AG04450 (cell line): ENCODE measurements at regions not wholly inside any gene's neighbourhood (a gene's known extent, or its start where the extent isn't known, plus 50 kb on each side); places are given as distances from the start of the nearest gene placed in this dataset.

Experiments
- CTCF ChIA-PET: fragments of 300-600, 350-600 bp; formaldehyde crosslinking; extraction: SDS; loops from one replicate; lab custom pipeline; 2022; ENCODE audit warnings: antibody characterized with exemption, inconsistent platforms; lab: Charles Lee
- POLR2A ChIA-PET: fragments of 350-600 bp; formaldehyde crosslinking; extraction: SDS; loops from one replicate; lab custom pipeline; 2021; ENCODE audit warnings: antibody characterized with exemption, inconsistent platforms; lab: Yijun Ruan, JAX
- DNase-seq: peaks from one replicate; pipeline ENCODE4 v3.0.0-alpha.2; 2011; ENCODE audit warnings: low read depth, low spot score
- H3K27ac ChIP-seq: one replicate; pipeline ENCODE4 v1.5.1; 2012; ENCODE audit warnings: low read depth, low read length, control low read depth
- H3K27me3 ChIP-seq: one replicate; pipeline ENCODE4 v1.6.0; 2012; ENCODE audit warnings: low read length; ENCODE audit not compliant: control insufficient read depth, insufficient read depth
- H3K4me3 ChIP-seq: 2 replicates; pipeline ENCODE4 v1.5.1; 2011; ENCODE audit warnings: mild to moderate bottlenecking, low read depth, low read length, control low read depth
- H3K9me3 ChIP-seq: 2 replicates; pipeline ENCODE4 v1.5.1; 2012; ENCODE audit warnings: low read length; ENCODE audit not compliant: control insufficient read depth, insufficient read depth
- TF ChIP-seq, protein P1 (sequence below): IDR thresholded peaks from 2 replicates; pipeline ENCODE4 v1.5.1; 2011; ENCODE audit warnings: low read depth, low read length, control low read depth, inconsistent platforms

DNA sequence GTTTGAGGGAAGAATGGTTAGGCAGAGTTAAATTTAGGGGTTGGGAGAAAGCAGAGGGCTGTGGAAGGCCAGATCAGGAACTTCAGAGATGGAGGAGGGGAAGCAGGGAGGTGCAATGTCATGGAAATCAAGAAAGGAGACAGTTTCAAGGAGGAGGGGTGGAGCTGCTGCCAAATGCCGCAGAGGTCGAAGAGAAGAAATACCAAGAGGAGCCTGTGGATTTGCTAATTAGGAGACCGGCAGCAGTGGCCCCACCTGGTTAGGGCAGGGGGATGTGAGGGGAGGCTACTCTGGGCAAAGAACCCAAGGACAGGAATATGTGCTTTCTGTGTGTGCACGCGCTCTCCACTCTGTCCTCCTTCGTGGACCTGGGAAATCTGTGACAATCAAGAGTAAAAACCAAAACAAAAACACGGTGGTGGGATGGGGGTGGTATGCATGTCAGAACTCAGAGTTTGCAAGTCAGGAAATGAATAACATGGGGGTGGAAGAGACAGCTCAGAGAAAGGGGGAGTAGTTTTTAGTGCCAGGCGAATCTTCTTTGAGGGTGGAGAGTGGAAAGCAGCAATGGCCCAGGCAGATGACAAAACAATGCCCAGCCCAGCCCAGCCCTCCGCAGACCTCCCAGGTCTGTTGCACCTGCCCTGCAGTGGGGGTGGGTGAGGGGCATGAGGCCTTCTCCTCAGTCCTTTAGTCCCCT lies 102.9 kb upstream of the PAX2 start:
- Histone ChIP-seq H3K27me3 (peaks cover 23% of the 10 kb centered on the region), H3K27ac (no peak overlapping the region), H3K4me3 (no peak overlapping the region), H3K9me3 (no peaks in the 10 kb centered on the region)
- CTCF ChIA-PET, result no interaction called here
- no peak for DNase-seq
- POLR2A ChIA-PET, result no interaction called here
- TF ChIP-seq, protein P1, sequence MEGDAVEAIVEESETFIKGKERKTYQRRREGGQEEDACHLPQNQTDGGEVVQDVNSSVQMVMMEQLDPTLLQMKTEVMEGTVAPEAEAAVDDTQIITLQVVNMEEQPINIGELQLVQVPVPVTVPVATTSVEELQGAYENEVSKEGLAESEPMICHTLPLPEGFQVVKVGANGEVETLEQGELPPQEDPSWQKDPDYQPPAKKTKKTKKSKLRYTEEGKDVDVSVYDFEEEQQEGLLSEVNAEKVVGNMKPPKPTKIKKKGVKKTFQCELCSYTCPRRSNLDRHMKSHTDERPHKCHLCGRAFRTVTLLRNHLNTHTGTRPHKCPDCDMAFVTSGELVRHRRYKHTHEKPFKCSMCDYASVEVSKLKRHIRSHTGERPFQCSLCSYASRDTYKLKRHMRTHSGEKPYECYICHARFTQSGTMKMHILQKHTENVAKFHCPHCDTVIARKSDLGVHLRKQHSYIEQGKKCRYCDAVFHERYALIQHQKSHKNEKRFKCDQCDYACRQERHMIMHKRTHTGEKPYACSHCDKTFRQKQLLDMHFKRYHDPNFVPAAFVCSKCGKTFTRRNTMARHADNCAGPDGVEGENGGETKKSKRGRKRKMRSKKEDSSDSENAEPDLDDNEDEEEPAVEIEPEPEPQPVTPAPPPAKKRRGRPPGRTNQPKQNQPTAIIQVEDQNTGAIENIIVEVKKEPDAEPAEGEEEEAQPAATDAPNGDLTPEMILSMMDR, result no peak

DNA sequence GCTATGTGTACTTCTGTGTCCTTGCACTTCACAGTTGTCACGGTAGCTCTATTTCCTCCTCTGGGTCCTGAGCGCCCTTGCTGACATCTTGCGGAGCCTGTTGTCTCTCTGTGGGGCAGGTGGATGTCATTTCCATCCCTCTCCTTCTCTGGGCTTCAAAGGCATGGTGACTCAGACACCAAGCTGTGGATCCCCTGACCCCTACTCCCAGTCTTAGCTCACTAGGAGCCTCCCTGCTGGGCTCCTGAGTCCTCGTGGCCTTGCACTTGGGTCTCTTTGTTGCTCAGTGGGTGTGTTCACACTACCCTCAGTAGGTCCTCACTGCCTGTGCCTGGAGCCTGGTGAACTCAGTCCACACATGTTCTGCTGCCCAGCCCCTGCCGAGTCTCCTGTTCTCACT lies 100.3 kb upstream of the PAX2 start:
- no peak for DNase-seq
- H3K9me3 ChIP-seq, result no peaks in the 10 kb centered on the region
- ChIA-PET CTCF (no interaction called here), POLR2A (no interaction called here)
- H3K27me3 ChIP-seq, result peaks cover 16% of the 10 kb centered on the region
- TF ChIP-seq, protein P1, result no peak
- H3K27ac ChIP-seq, result no peak overlapping the region
- no peak overlapping the region for H3K4me3 ChIP-seq

DNA sequence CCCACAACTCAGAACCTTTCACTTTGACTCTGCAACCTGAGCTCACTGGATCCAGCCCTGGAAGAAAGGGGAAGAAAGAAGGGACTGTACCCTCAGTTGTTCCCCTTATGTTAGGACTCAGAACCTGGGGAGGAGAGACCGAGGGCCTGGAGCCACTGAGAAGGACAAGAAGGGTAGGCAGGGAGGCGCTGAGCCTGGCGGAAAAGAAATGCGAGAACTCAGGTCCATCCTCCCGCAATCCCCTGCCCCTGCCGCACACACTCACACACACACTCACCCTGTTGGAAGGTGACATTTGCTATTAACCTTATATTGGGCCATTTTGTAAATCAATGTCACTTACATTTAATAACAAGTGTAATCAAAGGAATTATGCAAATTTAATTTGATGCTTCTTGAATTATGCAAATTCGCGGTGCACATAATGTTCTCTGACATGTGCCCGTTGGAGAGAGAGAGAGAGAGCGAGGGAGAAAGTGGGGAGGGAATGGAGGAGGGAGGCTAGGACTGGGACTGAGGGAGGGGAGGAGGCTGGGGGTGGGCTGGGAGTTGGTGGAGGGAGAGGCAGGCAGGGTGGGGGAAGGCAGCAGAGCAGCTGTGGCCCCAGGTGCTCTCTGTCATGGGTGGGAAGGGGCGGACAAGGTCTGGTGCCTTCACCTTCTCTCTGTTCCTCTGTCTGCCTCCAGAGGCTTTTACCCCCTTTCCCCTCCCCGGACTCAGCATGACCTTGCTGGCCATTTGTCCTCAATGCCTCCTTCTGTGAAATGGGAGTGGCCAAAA lies 99.6 kb upstream of the PAX2 start:
- no peak overlapping the region for H3K27ac ChIP-seq
- no peak overlapping the region for H3K4me3 ChIP-seq
- peaks cover 16% of the 10 kb centered on the region for H3K27me3 ChIP-seq
- DNase-seq, result no peak
- no peaks in the 10 kb centered on the region for H3K9me3 ChIP-seq
- ChIA-PET CTCF (no interaction called here), POLR2A (no interaction called here)
- TF ChIP-seq, protein P1, result no peak

DNA sequence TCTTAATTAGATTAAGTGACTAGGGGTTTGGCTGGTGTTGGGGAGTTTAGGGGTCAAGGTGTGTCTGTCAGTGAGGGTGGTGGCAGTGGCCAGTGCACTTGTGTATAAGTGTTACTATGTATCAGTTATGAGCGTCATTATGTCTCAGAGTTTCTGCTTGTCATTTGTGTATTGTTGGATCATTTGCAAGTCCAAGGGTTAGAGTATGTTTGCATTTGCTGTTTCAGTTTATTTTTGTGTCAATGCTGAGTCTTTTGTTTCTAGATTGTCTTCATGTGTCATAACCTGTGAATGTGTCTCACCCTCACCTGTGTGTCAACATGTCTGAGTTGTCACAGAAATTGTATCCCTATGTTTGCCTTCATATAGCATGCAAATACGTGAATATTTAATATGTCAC lies 97.5 kb upstream of the PAX2 start:
- no peak overlapping the region for H3K4me3 ChIP-seq
- POLR2A ChIA-PET, result no interaction called here

More for the DNA sequence above, 97.5 kb upstream of the PAX2 start:
- no peaks in the 10 kb centered on the region for H3K9me3 ChIP-seq
- no peak overlapping the region for H3K27ac ChIP-seq
- TF ChIP-seq, protein P1, result no peak
- CTCF ChIA-PET, result no interaction called here
- peaks cover 25% of the 10 kb centered on the region for H3K27me3 ChIP-seq
- DNase-seq, result no peak
